Activated CD8-positive, alpha-beta memory T cell treated with anti-CD3 and anti-CD28 coated beads, Interleukin-2, amount 50 U/mL, for 24 hours (primary cell): ENCODE measurements at regions not wholly inside any gene's neighbourhood (a gene's known extent, or its start where the extent isn't known, plus 50 kb on each side); places are given as distances from the start of the nearest gene placed in this dataset.
"Not testable (repeated sequence)": the region's sequence is repeated elsewhere in the genome, so short reads cannot be mapped to it uniquely, and the experiment has no call there.

Experiments used
- DNase-seq: peaks from one replicate; pipeline ENCODE4 v3.0.0-alpha.2; 2020; ENCODE audit errors: extremely low read depth

- no peak for DNase-seq
These were observed 913.0 kb downstream of the C6orf118 start for GRCh38 chr6:164396071-164397047.

- DNase-seq: no peak
These were observed 929.6 kb downstream of the C6orf118 start for GRCh38 chr6:164379795-164380194.

GRCh38 chr6:164378330-164378729 lies 931.1 kb downstream of the C6orf118 start:
- no peak for DNase-seq

GRCh38 chr6:164377348-164377918 lies 932.0 kb downstream of the C6orf118 start:
- DNase-seq: no peak

GRCh38 chr6:164370773-164371172 lies 938.6 kb downstream of the C6orf118 start:
- no peak for DNase-seq

GRCh38 chr6:164359441-164359840 lies 944.9 kb downstream of the QKI start:
- DNase-seq: no peak

- DNase-seq: no peak
These were observed 944.5 kb downstream of the QKI start for GRCh38 chr6:164359036-164359435.

GRCh38 chr6:164356814-164357213 lies 942.3 kb downstream of the QKI start:
- DNase-seq: no peak

- no peak for DNase-seq
These were observed 932.9 kb downstream of the QKI start for GRCh38 chr6:164347455-164347854.

- no peak for DNase-seq
These were observed 932.1 kb downstream of the QKI start for GRCh38 chr6:164346631-164347030.

GRCh38 chr6:164345806-164346496 lies 931.4 kb downstream of the QKI start:
- no peak for DNase-seq

- DNase-seq: no peak
These were observed 930.8 kb downstream of the QKI start for GRCh38 chr6:164345327-164345726.

GRCh38 chr6:164344801-164345291 lies 930.3 kb downstream of the QKI start:
- DNase-seq: no peak

GRCh38 chr6:164339442-164339841 lies 924.9 kb downstream of the QKI start:
- not testable (repeated sequence) for DNase-seq

GRCh38 chr6:164337925-164338397 lies 923.4 kb downstream of the QKI start:
- DNase-seq: no peak

- DNase-seq: no peak
These were observed 922.8 kb downstream of the QKI start for GRCh38 chr6:164337024-164337924.

GRCh38 chr6:164336455-164336854 lies 921.9 kb downstream of the QKI start:
- no peak for DNase-seq

- DNase-seq: no peak
These were observed 916.5 kb downstream of the QKI start for GRCh38 chr6:164331026-164331425.

- DNase-seq: no peak
These were observed 910.6 kb downstream of the QKI start for GRCh38 chr6:164325168-164325567.

GRCh38 chr6:164322533-164322932 lies 908.0 kb downstream of the QKI start:
- no peak for DNase-seq

- no peak for DNase-seq
These were observed 906.8 kb downstream of the QKI start for GRCh38 chr6:164321297-164321696.
